A673 (cell line): ENCODE measurements at regions not wholly inside any gene's neighbourhood (a gene's known extent, or its start where the extent isn't known, plus 50 kb on each side); places are given as distances from the start of the nearest gene placed in this dataset.

ENCODE experiments used
- BruUV-seq: library from RNA; stranded (reverse); fragments of 400-500 nt; replicated peaks from 2 replicates; lab custom pipeline; 2021; lab: Mats Ljungman, UMichigan
- CTCF ChIA-PET: fragments of 300-600 bp; sonication (Branson Sonifier 250); formaldehyde crosslinking; loops from one replicate; lab custom pipeline; 2022; ENCODE audit warnings: antibody characterized with exemption; lab: Charles Lee
- POLR2A ChIA-PET: fragments of 300-600 bp; sonication (Branson Sonifier 250); formaldehyde crosslinking; loops from one replicate; lab custom pipeline; 2022; ENCODE audit warnings: antibody characterized with exemption; ENCODE audit not compliant: low non-redundant PET; lab: Charles Lee
- DNase-seq: peaks from one replicate; pipeline ENCODE4 v3.0.0-alpha.2; 2015; ENCODE audit warnings: low spot score
- H3K27ac ChIP-seq: fragments of 200-600 bp; sonication (generic); 2 replicates; pipeline ENCODE4 v1.5.1; 2016; ENCODE audit warnings: mixed run types, low read depth, mild to moderate bottlenecking, mixed read lengths, antibody characterized with exemption, low read length; ENCODE audit not compliant: poor library complexity, severe bottlenecking
- H3K27me3 ChIP-seq: fragments of 200-600 bp; sonication (generic); replicated peaks from 2 replicates; pipeline ENCODE4 v1.6.1; 2017; ENCODE audit warnings: mixed run types, low read depth, mild to moderate bottlenecking, mixed read lengths, antibody characterized with exemption, low read length; ENCODE audit not compliant: insufficient read depth, poor library complexity
- H3K36me3 ChIP-seq: fragments of 200-600 bp; sonication (generic); 2 replicates; pipeline ENCODE4 v1.6.1; 2016; ENCODE audit warnings: mixed run types, mild to moderate bottlenecking, mixed read lengths, antibody characterized with exemption, low read length; ENCODE audit not compliant: insufficient read depth, poor library complexity, severe bottlenecking
- H3K4me1 ChIP-seq: fragments of 200-600 bp; sonication (generic); 2 replicates; pipeline ENCODE4 v1.6.1; 2017; ENCODE audit warnings: mixed run types, mild to moderate bottlenecking, mixed read lengths, antibody characterized with exemption, low read length; ENCODE audit not compliant: insufficient read depth, poor library complexity, severe bottlenecking
- H3K4me3 ChIP-seq: fragments of 200-600 bp; sonication (generic); 2 replicates; pipeline ENCODE4 v1.5.1; 2016; ENCODE audit warnings: low read depth, mixed run types, mild to moderate bottlenecking, mixed read lengths, low read length; ENCODE audit not compliant: poor library complexity, severe bottlenecking
- H3K9me3 ChIP-seq: fragments of 200-600 bp; sonication (generic); 2 replicates; pipeline ENCODE4 v1.6.1; 2016; ENCODE audit warnings: mixed run types, low read depth, mild to moderate bottlenecking, mixed read lengths, antibody characterized with exemption, low read length; ENCODE audit not compliant: poor library complexity, severe bottlenecking
- EZH2 ChIP-seq: fragments of 200-600 bp; sonication (generic); IDR thresholded peaks from 2 replicates; pipeline ENCODE4 v1.6.1; 2017; ENCODE audit warnings: borderline replicate concordance, low read depth, mild to moderate bottlenecking, mixed read lengths, antibody characterized with exemption, low read length; ENCODE audit not compliant: poor library complexity, severe bottlenecking
- intact Hi-C: fragments of 100-400 bp; cut with micrococcal nuclease; formaldehyde crosslinking; loops from one replicate; pipeline ENCODE4 v1.10.0; 2022; ENCODE audit not compliant: unreplicated experiment
- TF ChIP-seq, protein P1 (sequence below): fragments of 300-800, 200-600 bp; sonication (generic); conservative IDR thresholded peaks from 2 replicates; pipeline ENCODE4 v1.5.1; 2017; ENCODE audit warnings: low read depth, mild to moderate bottlenecking, antibody characterized with exemption, low read length, moderate library complexity, mixed read lengths

DNA sequence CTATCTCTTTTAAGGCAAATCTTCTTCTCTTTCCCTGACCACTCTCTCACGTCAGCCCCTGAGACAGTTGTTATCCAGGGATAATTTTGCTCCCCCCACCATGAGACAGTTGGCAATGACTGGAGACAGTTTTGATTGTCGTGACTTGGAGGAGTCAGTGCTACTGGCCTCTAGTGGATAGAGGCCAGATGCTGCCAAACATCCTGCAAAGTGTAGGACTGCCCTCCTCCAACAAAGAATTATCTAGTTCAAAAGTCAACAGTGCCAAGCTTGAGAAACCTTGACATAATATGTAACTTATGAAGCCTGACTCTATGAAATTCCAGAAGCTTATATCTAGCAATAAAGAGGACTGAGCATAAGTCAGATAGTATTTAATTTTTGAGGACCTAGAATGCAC lies 502.1 kb upstream of the IGFBP7 start:
- Histone ChIP-seq H3K4me3 (no peak overlapping the region), H3K36me3 (no peaks in the 10 kb centered on the region), H3K4me1 (no peaks in the 10 kb centered on the region), H3K27me3 (no peaks in the 10 kb centered on the region), H3K9me3 (no peaks in the 10 kb centered on the region), H3K27ac (no peak overlapping the region)
- BruUV-seq: no TSS peak
- TF ChIP-seq, protein P1, sequence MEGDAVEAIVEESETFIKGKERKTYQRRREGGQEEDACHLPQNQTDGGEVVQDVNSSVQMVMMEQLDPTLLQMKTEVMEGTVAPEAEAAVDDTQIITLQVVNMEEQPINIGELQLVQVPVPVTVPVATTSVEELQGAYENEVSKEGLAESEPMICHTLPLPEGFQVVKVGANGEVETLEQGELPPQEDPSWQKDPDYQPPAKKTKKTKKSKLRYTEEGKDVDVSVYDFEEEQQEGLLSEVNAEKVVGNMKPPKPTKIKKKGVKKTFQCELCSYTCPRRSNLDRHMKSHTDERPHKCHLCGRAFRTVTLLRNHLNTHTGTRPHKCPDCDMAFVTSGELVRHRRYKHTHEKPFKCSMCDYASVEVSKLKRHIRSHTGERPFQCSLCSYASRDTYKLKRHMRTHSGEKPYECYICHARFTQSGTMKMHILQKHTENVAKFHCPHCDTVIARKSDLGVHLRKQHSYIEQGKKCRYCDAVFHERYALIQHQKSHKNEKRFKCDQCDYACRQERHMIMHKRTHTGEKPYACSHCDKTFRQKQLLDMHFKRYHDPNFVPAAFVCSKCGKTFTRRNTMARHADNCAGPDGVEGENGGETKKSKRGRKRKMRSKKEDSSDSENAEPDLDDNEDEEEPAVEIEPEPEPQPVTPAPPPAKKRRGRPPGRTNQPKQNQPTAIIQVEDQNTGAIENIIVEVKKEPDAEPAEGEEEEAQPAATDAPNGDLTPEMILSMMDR: no peak
- TF ChIP-seq EZH2: no peak
- intact Hi-C loops: no loop called here
- POLR2A ChIA-PET: no interaction called here
- CTCF ChIA-PET: no interaction called here
- no peak for DNase-seq

DNA sequence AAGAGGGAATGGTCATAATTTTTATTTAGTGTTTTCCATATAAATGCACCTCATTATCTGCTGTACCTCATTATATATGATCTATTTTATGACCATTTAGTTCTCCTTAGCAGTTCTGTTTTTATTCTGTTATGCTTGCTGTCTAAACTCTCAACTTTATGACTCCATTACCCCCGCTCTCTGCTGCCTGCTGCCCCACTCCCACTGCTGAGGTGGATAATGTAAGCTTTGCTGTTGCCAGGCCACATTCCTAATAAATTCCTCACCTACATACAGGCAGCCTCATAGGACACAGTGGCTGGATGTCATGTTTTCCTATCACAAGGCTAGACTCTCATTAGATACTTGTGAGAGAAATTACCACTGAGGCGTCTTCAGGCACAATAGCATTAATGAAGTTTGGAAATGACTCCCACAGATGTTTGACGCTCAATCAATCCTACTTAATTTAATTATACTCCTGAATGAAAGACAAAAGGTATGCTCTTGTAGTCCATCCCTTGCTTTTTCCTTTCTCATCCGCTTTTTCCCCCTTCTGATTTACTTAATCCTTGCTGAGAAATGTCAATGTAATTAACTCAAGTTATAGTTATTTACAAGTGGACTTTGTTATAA lies 497.5 kb upstream of the IGFBP7 start:
- POLR2A ChIA-PET: no interaction called here
- Histone ChIP-seq H3K9me3 (no peaks in the 10 kb centered on the region), H3K27me3 (no peaks in the 10 kb centered on the region), H3K36me3 (no peaks in the 10 kb centered on the region), H3K4me3 (no peak overlapping the region), H3K27ac (no peak overlapping the region), H3K4me1 (no peaks in the 10 kb centered on the region)
- DNase-seq: no peak
- intact Hi-C loops: no loop called here
- BruUV-seq: no TSS peak
- no peak for TF ChIP-seq EZH2
- TF ChIP-seq, protein P1: no peak
- CTCF ChIA-PET: no interaction called here

- DNase-seq: no peak
- H3K4me3 ChIP-seq: no peak overlapping the region
- TF ChIP-seq, protein P1: no peak
- TF ChIP-seq EZH2: no peak
- H3K9me3 ChIP-seq: no peaks in the 10 kb centered on the region
- no peaks in the 10 kb centered on the region for H3K27me3 ChIP-seq
- ChIA-PET POLR2A (no interaction called here), CTCF (no interaction called here)
- no peak overlapping the region for H3K27ac ChIP-seq
- no TSS peak for BruUV-seq
- H3K4me1 ChIP-seq: no peaks in the 10 kb centered on the region
- intact Hi-C loops: no loop called here
- H3K36me3 ChIP-seq: no peaks in the 10 kb centered on the region
Measured at GRCh38 chr4:57605376-57605775, 495.2 kb upstream of the IGFBP7 start.
